Glutamatergic neuron (in vitro differentiated cells): ENCODE measurements at regions not wholly inside any gene's neighbourhood (a gene's known extent, or its start where the extent isn't known, plus 50 kb on each side); places are given as distances from the start of the nearest gene placed in this dataset.

Experiments used
- DNase-seq: peaks from one replicate; pipeline ENCODE4 v3.0.0; 2022
- H3K27ac Mint-ChIP-seq: one replicate; pipeline ENCODE4 v1.8.0; 2020; ENCODE audit warnings: mild to moderate bottlenecking, mixed read lengths, inconsistent platforms; ENCODE audit not compliant: unreplicated experiment
- H3K27me3 Mint-ChIP-seq: one replicate; pipeline ENCODE4 v1.8.0; 2020; ENCODE audit warnings: mild to moderate bottlenecking, moderate library complexity, mixed read lengths, inconsistent platforms; ENCODE audit not compliant: unreplicated experiment
- H3K36me3 Mint-ChIP-seq: one replicate; pipeline ENCODE4 v1.8.0; 2020; ENCODE audit warnings: mild to moderate bottlenecking, mixed read lengths, inconsistent platforms; ENCODE audit not compliant: unreplicated experiment
- H3K4me1 Mint-ChIP-seq: one replicate; pipeline ENCODE4 v1.8.0; 2020; ENCODE audit warnings: mild to moderate bottlenecking, low read depth, mixed read lengths, inconsistent platforms; ENCODE audit not compliant: unreplicated experiment
- H3K4me3 Mint-ChIP-seq: one replicate; pipeline ENCODE4 v1.8.0; 2020; ENCODE audit warnings: mild to moderate bottlenecking, mixed read lengths, inconsistent platforms; ENCODE audit not compliant: unreplicated experiment
- H3K9me3 Mint-ChIP-seq: one replicate; pipeline ENCODE4 v1.8.0; 2020; ENCODE audit warnings: mild to moderate bottlenecking, moderate library complexity, mixed read lengths, inconsistent platforms; ENCODE audit not compliant: unreplicated experiment
- TF ChIP-seq, protein P1 (sequence below): fragments of 200-600 bp; sonication (generic); IDR thresholded peaks from one replicate; pipeline ENCODE4 v1.5.0; 2021; ENCODE audit not compliant: partially characterized antibody, unreplicated experiment

DNA sequence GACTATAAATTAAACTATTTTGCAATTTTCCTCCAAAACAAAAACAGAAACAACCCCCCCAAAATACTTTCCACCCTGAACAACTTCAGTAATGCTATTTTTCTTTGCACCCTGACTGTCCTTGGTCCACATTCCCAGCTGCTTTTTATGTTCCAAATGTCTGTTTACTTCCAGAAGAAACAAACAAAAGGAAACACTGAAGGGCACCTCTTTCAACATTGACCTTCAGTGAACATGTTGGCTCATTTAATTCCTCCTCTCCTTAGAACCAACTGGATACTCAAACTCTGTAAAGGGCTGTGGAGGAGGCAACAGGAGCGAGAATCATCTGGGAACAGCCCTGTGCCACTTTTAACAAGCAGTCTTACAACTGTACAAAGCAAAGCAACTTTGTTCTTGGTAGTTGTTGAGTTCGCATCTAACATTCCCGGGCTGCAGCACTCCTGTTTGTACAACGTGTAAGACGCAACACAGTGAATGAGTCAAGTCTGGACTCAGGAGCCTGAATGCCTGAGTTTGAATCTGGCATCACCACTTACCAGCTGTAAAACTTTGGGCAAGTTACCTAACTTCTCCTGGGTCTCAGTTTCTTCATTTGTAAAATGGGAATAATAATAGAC is 111.4 kb upstream of the GATA6 start:
- Mint-ChIP-seq H3K9me3 (peaks cover 3% of the 10 kb centered on the region), H3K4me1 (no peaks in the 10 kb centered on the region)
- TF ChIP-seq, protein P1, sequence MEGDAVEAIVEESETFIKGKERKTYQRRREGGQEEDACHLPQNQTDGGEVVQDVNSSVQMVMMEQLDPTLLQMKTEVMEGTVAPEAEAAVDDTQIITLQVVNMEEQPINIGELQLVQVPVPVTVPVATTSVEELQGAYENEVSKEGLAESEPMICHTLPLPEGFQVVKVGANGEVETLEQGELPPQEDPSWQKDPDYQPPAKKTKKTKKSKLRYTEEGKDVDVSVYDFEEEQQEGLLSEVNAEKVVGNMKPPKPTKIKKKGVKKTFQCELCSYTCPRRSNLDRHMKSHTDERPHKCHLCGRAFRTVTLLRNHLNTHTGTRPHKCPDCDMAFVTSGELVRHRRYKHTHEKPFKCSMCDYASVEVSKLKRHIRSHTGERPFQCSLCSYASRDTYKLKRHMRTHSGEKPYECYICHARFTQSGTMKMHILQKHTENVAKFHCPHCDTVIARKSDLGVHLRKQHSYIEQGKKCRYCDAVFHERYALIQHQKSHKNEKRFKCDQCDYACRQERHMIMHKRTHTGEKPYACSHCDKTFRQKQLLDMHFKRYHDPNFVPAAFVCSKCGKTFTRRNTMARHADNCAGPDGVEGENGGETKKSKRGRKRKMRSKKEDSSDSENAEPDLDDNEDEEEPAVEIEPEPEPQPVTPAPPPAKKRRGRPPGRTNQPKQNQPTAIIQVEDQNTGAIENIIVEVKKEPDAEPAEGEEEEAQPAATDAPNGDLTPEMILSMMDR, result no peak

DNA sequence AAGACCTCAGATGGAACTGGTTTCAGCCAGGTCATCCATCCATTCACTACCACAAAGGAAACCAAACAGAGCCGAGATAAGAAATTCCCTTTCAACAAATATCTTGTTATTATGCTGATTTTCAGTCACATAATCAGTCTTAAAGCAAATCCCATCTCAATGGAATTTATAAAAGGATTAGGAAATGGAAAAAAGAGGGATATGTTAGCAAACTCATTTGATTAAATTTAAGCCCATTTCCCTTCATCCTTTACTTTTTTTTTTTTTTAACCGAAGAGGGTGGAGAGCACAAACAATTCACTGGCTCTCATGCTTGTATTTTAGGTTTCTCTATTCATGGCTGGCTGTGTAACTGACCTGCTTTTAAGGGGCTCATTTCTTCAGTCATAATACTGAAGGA is 109.0 kb upstream of the GATA6 start:
- TF ChIP-seq, protein P1, result no peak
- Mint-ChIP-seq H3K9me3 (no peaks in the 10 kb centered on the region), H3K27me3 (no peaks in the 10 kb centered on the region), H3K4me3 (no peak overlapping the region), H3K27ac (no peak overlapping the region), H3K4me1 (no peaks in the 10 kb centered on the region), H3K36me3 (no peaks in the 10 kb centered on the region)
- DNase-seq, result no peak

More for the DNA sequence above, 111.4 kb upstream of the GATA6 start:
- Mint-ChIP-seq H3K4me3 (no peak overlapping the region), H3K27me3 (no peaks in the 10 kb centered on the region), H3K27ac (no peak overlapping the region), H3K36me3 (no peaks in the 10 kb centered on the region)
- DNase-seq, result no peak

DNA sequence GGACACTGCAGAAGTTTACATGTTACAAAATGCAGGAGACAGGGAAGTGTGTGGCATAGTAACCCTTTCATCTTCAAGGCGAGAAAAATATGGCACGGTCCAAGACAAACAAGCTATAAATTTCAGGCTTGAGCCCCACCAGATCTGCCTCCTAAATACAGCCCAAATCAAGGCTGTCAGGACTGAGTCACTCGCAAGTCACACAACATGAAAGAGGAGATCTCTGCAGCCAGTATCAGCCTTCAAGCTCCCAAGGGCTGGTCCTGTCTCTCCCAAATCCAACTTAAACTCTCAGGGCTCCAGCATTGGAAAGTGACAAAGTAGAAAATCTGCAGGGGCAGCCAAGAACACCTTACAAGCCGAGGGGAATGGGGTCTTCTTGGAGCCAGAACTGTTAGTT is 106.3 kb upstream of the GATA6 start:
- DNase-seq, result no peak
- Mint-ChIP-seq H3K4me3 (no peak overlapping the region), H3K27me3 (no peaks in the 10 kb centered on the region), H3K9me3 (no peaks in the 10 kb centered on the region), H3K4me1 (no peaks in the 10 kb centered on the region), H3K27ac (no peak overlapping the region), H3K36me3 (no peaks in the 10 kb centered on the region)
- TF ChIP-seq, protein P1, result no peak

DNA sequence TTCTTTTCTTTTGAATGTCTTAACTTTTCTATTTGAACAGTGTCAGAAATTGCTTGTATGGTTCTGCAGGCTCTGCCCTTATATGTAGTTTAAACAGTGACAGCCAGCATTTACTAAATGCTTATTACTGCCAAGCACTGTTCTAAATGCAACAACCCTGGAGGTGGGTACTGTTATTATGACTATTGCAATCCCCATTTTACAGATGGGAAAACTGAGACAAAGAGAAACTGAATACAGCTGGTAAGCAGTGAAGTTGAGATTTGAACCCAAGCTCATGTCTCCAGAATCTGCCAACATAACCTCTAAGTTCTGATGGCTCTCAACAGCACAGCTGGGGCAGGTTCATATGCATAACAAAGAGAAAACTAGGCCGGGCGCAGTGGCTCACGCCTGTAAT is 105.7 kb upstream of the GATA6 start:
- Mint-ChIP-seq H3K4me3 (no peak overlapping the region), H3K27ac (no peak overlapping the region), H3K4me1 (no peaks in the 10 kb centered on the region), H3K9me3 (no peaks in the 10 kb centered on the region), H3K36me3 (no peaks in the 10 kb centered on the region), H3K27me3 (no peaks in the 10 kb centered on the region)
- TF ChIP-seq, protein P1, result no peak
- DNase-seq, result no peak

DNA sequence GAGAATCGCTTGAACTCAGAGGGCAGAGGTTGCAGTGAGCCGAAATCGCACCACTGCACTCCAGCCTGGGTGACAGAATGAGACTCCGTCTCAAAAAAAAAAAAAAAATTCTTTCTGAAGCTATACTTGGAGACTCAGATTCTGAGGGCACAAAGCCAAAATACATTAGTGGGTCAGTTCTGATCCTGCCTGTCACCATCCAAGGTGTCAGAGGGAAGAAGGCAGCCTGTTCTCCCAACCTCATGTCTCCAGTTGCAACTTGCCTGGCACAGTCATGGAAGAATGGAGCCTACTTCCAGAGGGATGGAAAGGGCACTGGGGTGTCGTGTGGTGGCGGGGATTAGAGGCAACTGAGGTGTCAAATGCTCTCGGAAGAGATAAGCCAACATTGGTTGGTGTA is 104.8 kb upstream of the GATA6 start:
- Mint-ChIP-seq H3K4me3 (no peak overlapping the region), H3K27me3 (no peaks in the 10 kb centered on the region), H3K36me3 (no peaks in the 10 kb centered on the region), H3K9me3 (no peaks in the 10 kb centered on the region), H3K27ac (no peak overlapping the region), H3K4me1 (no peaks in the 10 kb centered on the region)
- DNase-seq, result no peak
- TF ChIP-seq, protein P1, result no peak
